Breast epithelium (tissue), 4 donors: ENCODE measurements at regions not wholly inside any gene's neighbourhood (a gene's known extent, or its start where the extent isn't known, plus 50 kb on each side); places are given as distances from the start of the nearest gene placed in this dataset.

Source experiments
- DNase-seq, 2 donors: peaks; one replicate each; pipeline ENCODE4 v3.0.0-alpha.2; 2019; ENCODE audit warnings: low spot score in 2 of 2
- H3K27ac ChIP-seq, 2 donors: fragments of 200-600 bp; sonication (generic) in 1 of 2; one replicate each; pipeline ENCODE4 v1.5.1; 2016 to 2019; ENCODE audit warnings: mild to moderate bottlenecking in 1 of 2
- H3K27me3 ChIP-seq, 2 donors: fragments of 200-600 bp; sonication (generic) in 1 of 2; one replicate each; pipeline versions ENCODE4 v1.5.1 to v1.6.0; 2017 to 2019; ENCODE audit warnings: control low read depth in 1 of 2, mild to moderate bottlenecking in 1 of 2
- H3K36me3 ChIP-seq: fragments of 200-600 bp; one replicate; pipeline ENCODE4 v1.5.1; 2019
- H3K4me1 ChIP-seq, 2 donors: fragments of 200-600 bp; sonication (generic); one replicate each; pipeline ENCODE4 v1.5.1; 2016 to 2019; ENCODE audit warnings: control low read depth in 1 of 2
- H3K4me3 ChIP-seq, 3 donors: fragments of 200-600 bp; sonication (generic); 1 replicate in 2 of 3; 2 replicates in 1 of 3; pipeline ENCODE4 v1.5.1; 2016 to 2019; ENCODE audit warnings: mild to moderate bottlenecking in 3 of 3, moderate library complexity in 2 of 3
- H3K9me3 ChIP-seq, 2 donors: fragments of 200-600 bp; sonication (generic) in 1 of 2; one replicate each; pipeline ENCODE4 v1.5.1; 2016 to 2019; ENCODE audit warnings: control low read depth in 1 of 2
- CTCF ChIP-seq, 3 donors: fragments of 450-650 bp; IDR thresholded peaks; one replicate each; pipeline ENCODE4 v1.5.1; 2016 to 2017; ENCODE audit warnings: antibody characterized with exemption in 3 of 3, mild to moderate bottlenecking in 3 of 3, moderate library complexity in 3 of 3
- POLR2A ChIP-seq: fragments of 450-650 bp; IDR thresholded peaks from one replicate; pipeline ENCODE4 v1.6.1; 2016; ENCODE audit warnings: antibody characterized with exemption, mild to moderate bottlenecking, moderate library complexity
- POLR2AphosphoS5 ChIP-seq, 3 donors: sonication (generic); formaldehyde crosslinking; IDR thresholded peaks; one replicate each; pipeline ENCODE4 v1.6.1; 2017; ENCODE audit warnings: antibody characterized with exemption in 3 of 3
- intact Hi-C: fragments of 100-400 bp; cut with DNase I; formaldehyde crosslinking; loops from one replicate; pipeline ENCODE4 v1.15.1; 2023; ENCODE audit warnings: low total_unique reads

GRCh38 chr16:59290718-59291117 is 556.6 kb upstream of the GOT2 start:
- Histone ChIP-seq H3K4me1 (no peaks in the 10 kb centered on the region), H3K36me3 (no peaks in the 10 kb centered on the region), H3K4me3 (no peak overlapping the region), H3K9me3 (no peaks in the 10 kb centered on the region), H3K27me3 (no peaks in the 10 kb centered on the region), H3K27ac (no peak overlapping the region)
- intact Hi-C loops = loop anchor here (5.0 kb wide), 1 partner anchor 293 kb away; no protein-coding TSS in a partner anchor
- TF ChIP-seq POLR2AphosphoS5 (IDR thresholded peaks at IDR 0.05) (no peak), CTCF (IDR thresholded peaks at IDR 0.05) (no peak), POLR2A (no peak)
- DNase-seq = no peak

- no peaks in the 10 kb centered on the region for H3K27me3 ChIP-seq
- H3K4me3 ChIP-seq = no peak overlapping the region
- no peak overlapping the region for H3K27ac ChIP-seq
- H3K36me3 ChIP-seq = no peaks in the 10 kb centered on the region
- H3K9me3 ChIP-seq = peaks cover 0 to 9% of the 10 kb centered on the region in 2 donors
- H3K4me1 ChIP-seq = no peaks in the 10 kb centered on the region
- no peak for DNase-seq
- intact Hi-C loops = no loop called here
- no peak for TF ChIP-seq POLR2A
- TF ChIP-seq CTCF (IDR thresholded peaks at IDR 0.05) = no peak
- no peak for TF ChIP-seq POLR2AphosphoS5 (IDR thresholded peaks at IDR 0.05)
These were observed 555.0 kb upstream of the GOT2 start for GRCh38 chr16:59289151-59289550.

GRCh38 chr16:59274141-59274540 is 540.0 kb upstream of the GOT2 start:
- Histone ChIP-seq H3K4me1 (no peaks in the 10 kb centered on the region), H3K4me3 (no peak overlapping the region), H3K27me3 (no peaks in the 10 kb centered on the region), H3K9me3 (no peaks in the 10 kb centered on the region), H3K27ac (no peak overlapping the region), H3K36me3 (no peaks in the 10 kb centered on the region)
- intact Hi-C loops = no loop called here
- TF ChIP-seq POLR2A (no peak), POLR2AphosphoS5 (IDR thresholded peaks at IDR 0.05) (no peak), CTCF (IDR thresholded peaks at IDR 0.05) (no peak)
- no peak for DNase-seq

- no peaks in the 10 kb centered on the region for H3K9me3 ChIP-seq
- no peaks in the 10 kb centered on the region for H3K4me1 ChIP-seq
- H3K4me3 ChIP-seq = no peak overlapping the region
- DNase-seq = no peak
- H3K27ac ChIP-seq = no peak overlapping the region
- H3K36me3 ChIP-seq = no peaks in the 10 kb centered on the region
- intact Hi-C loops = no loop called here
- H3K27me3 ChIP-seq = no peaks in the 10 kb centered on the region
- TF ChIP-seq POLR2AphosphoS5 (IDR thresholded peaks at IDR 0.05) (no peak), CTCF (IDR thresholded peaks at IDR 0.05) (no peak), POLR2A (no peak)
These were observed 529.8 kb upstream of the GOT2 start for GRCh38 chr16:59263955-59264354.

GRCh38 chr16:59260892-59261291 is 526.8 kb upstream of the GOT2 start:
- TF ChIP-seq POLR2A (no peak), POLR2AphosphoS5 (IDR thresholded peaks at IDR 0.05) (no peak), CTCF (IDR thresholded peaks at IDR 0.05) (no peak)
- no peaks in the 10 kb centered on the region for H3K27me3 ChIP-seq
- H3K4me1 ChIP-seq = no peaks in the 10 kb centered on the region
- intact Hi-C loops = no loop called here
- no peaks in the 10 kb centered on the region for H3K36me3 ChIP-seq
- DNase-seq = no peak
- H3K27ac ChIP-seq = no peak overlapping the region
- H3K4me3 ChIP-seq = no peak overlapping the region
- no peaks in the 10 kb centered on the region for H3K9me3 ChIP-seq
